Liver (tissue), 3 donors: ENCODE measurements at regions not wholly inside any gene's neighbourhood (a gene's known extent, or its start where the extent isn't known, plus 50 kb on each side); places are given as distances from the start of the nearest gene placed in this dataset.

Experiments used
- GABPA ChIP-seq, 2 donors: IDR thresholded peaks in 1 of 2; conservative IDR thresholded peaks in 1 of 2; 2 replicates each; pipeline ENCODE4 v1.6.1; 2016; ENCODE audit warnings: antibody characterized with exemption in 2 of 2, mild to moderate bottlenecking in 1 of 2, moderate library complexity in 1 of 2
- RXRA ChIP-seq, 2 donors: IDR thresholded peaks; 2 replicates each; pipeline ENCODE4 v1.6.1; 2017 to 2018; ENCODE audit warnings: antibody characterized with exemption in 2 of 2, mild to moderate bottlenecking in 1 of 2
- SP1 ChIP-seq: IDR thresholded peaks from 2 replicates; pipeline ENCODE4 v1.6.1; 2018; ENCODE audit warnings: antibody characterized with exemption, mild to moderate bottlenecking
- TF ChIP-seq, protein P1 (sequence below): fragments of 150-350 bp; IDR thresholded peaks from 2 replicates; pipeline ENCODE4 v1.5.1; 2017; ENCODE audit warnings: improper control_type of control experiment, low read depth, low read length; ENCODE audit not compliant: missing input control
- donor health status: healthy.
- donor health status: healthy.

GRCh38 chr1:67635055-67635809 lies 49.8 kb upstream of the GADD45A start:
- TF ChIP-seq, protein P1, sequence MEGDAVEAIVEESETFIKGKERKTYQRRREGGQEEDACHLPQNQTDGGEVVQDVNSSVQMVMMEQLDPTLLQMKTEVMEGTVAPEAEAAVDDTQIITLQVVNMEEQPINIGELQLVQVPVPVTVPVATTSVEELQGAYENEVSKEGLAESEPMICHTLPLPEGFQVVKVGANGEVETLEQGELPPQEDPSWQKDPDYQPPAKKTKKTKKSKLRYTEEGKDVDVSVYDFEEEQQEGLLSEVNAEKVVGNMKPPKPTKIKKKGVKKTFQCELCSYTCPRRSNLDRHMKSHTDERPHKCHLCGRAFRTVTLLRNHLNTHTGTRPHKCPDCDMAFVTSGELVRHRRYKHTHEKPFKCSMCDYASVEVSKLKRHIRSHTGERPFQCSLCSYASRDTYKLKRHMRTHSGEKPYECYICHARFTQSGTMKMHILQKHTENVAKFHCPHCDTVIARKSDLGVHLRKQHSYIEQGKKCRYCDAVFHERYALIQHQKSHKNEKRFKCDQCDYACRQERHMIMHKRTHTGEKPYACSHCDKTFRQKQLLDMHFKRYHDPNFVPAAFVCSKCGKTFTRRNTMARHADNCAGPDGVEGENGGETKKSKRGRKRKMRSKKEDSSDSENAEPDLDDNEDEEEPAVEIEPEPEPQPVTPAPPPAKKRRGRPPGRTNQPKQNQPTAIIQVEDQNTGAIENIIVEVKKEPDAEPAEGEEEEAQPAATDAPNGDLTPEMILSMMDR: no peak
- TF ChIP-seq GABPA (IDR thresholded peaks at IDR 0.05 in 1 of 2, conservative IDR thresholded peaks at IDR 0.05 in 1 of 2) (no peak), SP1 (no peak), RXRA (IDR thresholded peaks at IDR 0.05) (no peak)
